MM.1S (cell line): ENCODE measurements at regions not wholly inside any gene's neighbourhood (a gene's known extent, or its start where the extent isn't known, plus 50 kb on each side); places are given as distances from the start of the nearest gene placed in this dataset.

Experiments
- EZH2phosphoT487 ChIP-seq: fragments of 300-600 bp; sonication (generic); IDR thresholded peaks from 2 replicates; pipeline ENCODE4 v1.6.1; 2018; ENCODE audit warnings: antibody characterized with exemption, low read length
- TF ChIP-seq, protein P1 (sequence below): fragments of 300-600 bp; sonication (generic); IDR thresholded peaks from 2 replicates; pipeline ENCODE4 v1.5.1; 2016; ENCODE audit warnings: antibody characterized with exemption, low read length, mixed read lengths

DNA sequence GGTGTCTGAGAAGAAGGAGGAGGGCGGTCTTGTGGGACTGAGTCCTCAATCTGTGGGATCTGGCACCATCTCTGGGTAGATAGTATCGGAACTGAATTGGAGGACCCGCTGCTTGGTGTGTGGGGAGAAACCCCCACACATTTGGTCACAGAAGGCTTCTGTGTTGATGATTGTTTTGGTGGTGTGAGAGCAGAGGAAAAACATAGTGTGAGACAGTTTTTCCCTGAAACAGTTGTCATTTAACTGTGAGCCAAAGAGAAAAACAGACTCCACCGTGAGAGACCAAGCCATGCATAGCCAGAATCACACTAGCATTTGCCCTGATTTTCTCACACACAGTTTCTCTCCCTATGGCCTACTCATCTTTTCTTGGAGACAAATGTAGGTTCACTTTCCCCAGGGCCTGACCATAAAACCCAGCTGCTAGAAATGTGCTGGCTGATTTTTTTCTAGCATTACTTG, 91.4 kb upstream of the FLRT2 start:
- TF ChIP-seq, protein P1, sequence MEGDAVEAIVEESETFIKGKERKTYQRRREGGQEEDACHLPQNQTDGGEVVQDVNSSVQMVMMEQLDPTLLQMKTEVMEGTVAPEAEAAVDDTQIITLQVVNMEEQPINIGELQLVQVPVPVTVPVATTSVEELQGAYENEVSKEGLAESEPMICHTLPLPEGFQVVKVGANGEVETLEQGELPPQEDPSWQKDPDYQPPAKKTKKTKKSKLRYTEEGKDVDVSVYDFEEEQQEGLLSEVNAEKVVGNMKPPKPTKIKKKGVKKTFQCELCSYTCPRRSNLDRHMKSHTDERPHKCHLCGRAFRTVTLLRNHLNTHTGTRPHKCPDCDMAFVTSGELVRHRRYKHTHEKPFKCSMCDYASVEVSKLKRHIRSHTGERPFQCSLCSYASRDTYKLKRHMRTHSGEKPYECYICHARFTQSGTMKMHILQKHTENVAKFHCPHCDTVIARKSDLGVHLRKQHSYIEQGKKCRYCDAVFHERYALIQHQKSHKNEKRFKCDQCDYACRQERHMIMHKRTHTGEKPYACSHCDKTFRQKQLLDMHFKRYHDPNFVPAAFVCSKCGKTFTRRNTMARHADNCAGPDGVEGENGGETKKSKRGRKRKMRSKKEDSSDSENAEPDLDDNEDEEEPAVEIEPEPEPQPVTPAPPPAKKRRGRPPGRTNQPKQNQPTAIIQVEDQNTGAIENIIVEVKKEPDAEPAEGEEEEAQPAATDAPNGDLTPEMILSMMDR, result no peak
- TF ChIP-seq EZH2phosphoT487, result no peak
